ENCODE measurements at regions not wholly inside any gene's neighbourhood (a gene's known extent, or its start where the extent isn't known, plus 50 kb on each side); places are given as distances from the start of the nearest gene placed in this dataset.

DNA sequence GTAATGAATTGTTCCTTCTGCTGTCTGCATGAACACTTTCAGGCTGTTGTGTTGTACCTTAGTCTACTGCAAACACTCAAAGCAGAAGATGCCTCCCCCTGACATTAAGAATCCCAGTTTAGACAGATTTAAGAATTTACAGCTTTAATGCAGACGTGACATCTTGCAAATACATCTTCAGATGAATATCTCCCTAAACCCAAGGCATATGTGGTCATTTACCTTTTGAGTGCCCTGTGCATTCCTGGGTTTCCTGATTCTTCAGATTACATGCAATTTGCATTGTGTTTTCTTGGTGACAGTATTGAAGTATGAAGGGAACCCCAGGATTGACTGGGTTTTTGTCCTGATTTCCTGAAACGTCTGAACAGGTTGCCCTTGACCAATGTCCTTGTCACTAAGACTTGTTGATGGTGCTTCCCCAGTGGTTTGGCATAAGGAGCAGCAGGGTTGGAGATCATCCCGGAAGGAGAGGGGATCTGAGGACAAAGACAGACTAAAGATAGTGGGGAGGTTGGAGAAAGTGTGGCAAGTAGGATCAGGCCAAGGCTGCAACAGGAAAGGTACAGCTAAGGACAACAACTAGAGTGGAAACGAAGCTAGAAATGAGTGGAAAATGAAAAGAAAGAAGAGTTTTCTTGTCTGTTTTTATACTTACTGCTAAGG lies 123.8 kb upstream of the RHOBTB1 start:
- Histone ChIP-seq H3K27ac (ENCODE audit: low read depth, low read length) (no peak overlapping the region), H3K4me3 (ENCODE audit: low read depth in 1 of 2, low read length in 2 of 2) (no peak overlapping the region), H3K36me3 (ENCODE audit: control insufficient read depth in 1 of 2, insufficient read depth in 2 of 2, low read length in 2 of 2) (no peaks in the 10 kb centered on the region), H3K27me3 (ENCODE audit: control insufficient read depth in 1 of 2, insufficient read depth in 2 of 2, low read length in 2 of 2) (no peaks in the 10 kb centered on the region), H3K4me1 (ENCODE audit: control insufficient read depth in 1 of 2, insufficient read depth in 2 of 2, low read length in 2 of 2) (no peaks in the 10 kb centered on the region), H3K9me3 (ENCODE audit: control insufficient read depth in 1 of 2, low read length in 2 of 2) (no peaks in the 10 kb centered on the region), H3K9ac (ENCODE audit: low read depth in 1 of 2, low read length in 2 of 2) (no peak overlapping the region)

DNA sequence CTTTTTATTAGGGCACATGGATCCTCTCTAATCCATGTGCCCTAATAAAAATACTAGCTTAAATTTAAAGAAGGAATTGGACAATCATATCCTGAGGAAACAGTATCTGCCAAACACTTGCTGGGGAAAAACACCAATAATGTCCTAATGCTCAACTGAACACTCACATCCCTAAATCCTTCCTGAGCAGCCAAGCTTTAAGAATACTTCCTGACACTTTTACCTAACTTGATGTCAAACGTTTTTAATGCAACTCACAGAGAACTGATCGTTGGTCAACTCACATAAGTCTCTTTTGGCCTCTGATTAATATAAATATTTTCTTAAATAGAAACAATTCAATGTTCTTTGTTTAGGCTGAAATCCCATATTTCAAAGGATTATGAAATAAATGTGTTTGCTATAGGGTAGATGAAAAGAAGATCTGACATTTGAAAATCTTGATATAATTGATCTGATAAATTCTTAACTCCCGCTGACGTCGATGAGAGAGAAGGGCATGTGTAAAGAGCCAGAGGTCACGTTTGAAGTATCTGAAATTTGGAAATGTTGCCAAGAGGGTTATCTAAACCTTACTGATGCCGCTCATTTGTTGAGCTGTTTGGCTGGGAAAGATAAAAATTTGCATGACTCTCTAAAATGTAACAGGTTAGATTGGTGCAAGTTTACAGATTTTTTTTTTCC lies 122.8 kb upstream of the RHOBTB1 start:
- H3K27me3 ChIP-seq (ENCODE audit: control insufficient read depth in 1 of 2, insufficient read depth in 2 of 2, low read length in 2 of 2), result no peaks in the 10 kb centered on the region
- no peak overlapping the region for H3K27ac ChIP-seq (ENCODE audit: low read depth, low read length)
- no peaks in the 10 kb centered on the region for H3K4me1 ChIP-seq (ENCODE audit: control insufficient read depth in 1 of 2, insufficient read depth in 2 of 2, low read length in 2 of 2)
- H3K9me3 ChIP-seq (ENCODE audit: control insufficient read depth in 1 of 2, low read length in 2 of 2), result no peaks in the 10 kb centered on the region
- no peaks in the 10 kb centered on the region for H3K36me3 ChIP-seq (ENCODE audit: control insufficient read depth in 1 of 2, insufficient read depth in 2 of 2, low read length in 2 of 2)
- no peak overlapping the region for H3K9ac ChIP-seq (ENCODE audit: low read depth in 1 of 2, low read length in 2 of 2)
- H3K4me3 ChIP-seq (ENCODE audit: low read depth in 1 of 2, low read length in 2 of 2), result no peak overlapping the region

DNA sequence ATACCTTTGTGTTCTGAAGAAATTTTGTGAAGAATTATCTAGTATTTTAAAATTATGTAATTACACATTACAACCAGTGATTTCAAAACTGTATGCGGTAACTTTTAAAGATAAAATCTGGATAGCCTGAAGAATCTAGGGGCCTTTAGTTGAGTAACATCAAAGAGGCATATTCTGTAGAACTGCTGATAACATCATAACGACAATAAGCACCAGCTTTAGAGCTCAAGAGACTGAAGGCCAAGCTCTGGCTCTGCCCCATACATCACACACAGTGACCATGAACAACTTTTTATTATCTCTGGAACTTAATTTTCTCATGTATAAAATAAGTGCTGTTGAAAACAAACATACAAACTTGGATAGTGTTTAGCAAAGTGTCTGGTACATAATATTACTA lies 121.1 kb upstream of the RHOBTB1 start:
- no peak overlapping the region for H3K27ac ChIP-seq (ENCODE audit: low read depth, low read length)
- no peaks in the 10 kb centered on the region for H3K36me3 ChIP-seq (ENCODE audit: control insufficient read depth in 1 of 2, insufficient read depth in 2 of 2, low read length in 2 of 2)
- H3K9me3 ChIP-seq (ENCODE audit: control insufficient read depth in 1 of 2, low read length in 2 of 2), result no peaks in the 10 kb centered on the region
- H3K27me3 ChIP-seq (ENCODE audit: control insufficient read depth in 1 of 2, insufficient read depth in 2 of 2, low read length in 2 of 2), result no peaks in the 10 kb centered on the region
- H3K4me3 ChIP-seq (ENCODE audit: low read depth in 1 of 2, low read length in 2 of 2), result no peak overlapping the region
- no peaks in the 10 kb centered on the region for H3K4me1 ChIP-seq (ENCODE audit: control insufficient read depth in 1 of 2, insufficient read depth in 2 of 2, low read length in 2 of 2)
- H3K9ac ChIP-seq (ENCODE audit: low read depth in 1 of 2, low read length in 2 of 2), result no peak overlapping the region

DNA sequence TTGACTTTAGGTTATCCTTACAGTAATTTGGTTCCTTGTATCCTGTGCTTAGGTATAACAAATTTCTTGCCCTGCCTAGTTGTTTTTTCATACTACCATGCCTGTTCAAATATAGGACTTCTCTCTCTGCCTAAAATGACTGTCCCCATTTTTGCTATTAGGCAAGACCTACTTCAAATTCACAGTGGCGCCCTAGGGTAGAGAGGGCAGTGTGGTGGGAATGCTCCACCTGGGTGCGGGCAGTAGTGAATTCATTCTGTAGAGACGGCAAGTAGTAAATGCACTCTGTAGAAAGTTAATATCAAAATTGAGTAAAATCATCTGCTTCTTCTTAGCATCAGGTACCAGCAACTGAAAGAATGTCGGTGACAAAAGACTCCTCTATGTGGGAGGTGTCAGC lies 120.4 kb upstream of the RHOBTB1 start:
- Histone ChIP-seq H3K9ac (ENCODE audit: low read depth in 1 of 2, low read length in 2 of 2) (no peak overlapping the region), H3K9me3 (ENCODE audit: control insufficient read depth in 1 of 2, low read length in 2 of 2) (no peaks in the 10 kb centered on the region), H3K36me3 (ENCODE audit: control insufficient read depth in 1 of 2, insufficient read depth in 2 of 2, low read length in 2 of 2) (no peaks in the 10 kb centered on the region), H3K27me3 (ENCODE audit: control insufficient read depth in 1 of 2, insufficient read depth in 2 of 2, low read length in 2 of 2) (no peaks in the 10 kb centered on the region), H3K27ac (ENCODE audit: low read depth, low read length) (no peak overlapping the region), H3K4me1 (ENCODE audit: control insufficient read depth in 1 of 2, insufficient read depth in 2 of 2, low read length in 2 of 2) (no peaks in the 10 kb centered on the region), H3K4me3 (ENCODE audit: low read depth in 1 of 2, low read length in 2 of 2) (no peak overlapping the region)

DNA sequence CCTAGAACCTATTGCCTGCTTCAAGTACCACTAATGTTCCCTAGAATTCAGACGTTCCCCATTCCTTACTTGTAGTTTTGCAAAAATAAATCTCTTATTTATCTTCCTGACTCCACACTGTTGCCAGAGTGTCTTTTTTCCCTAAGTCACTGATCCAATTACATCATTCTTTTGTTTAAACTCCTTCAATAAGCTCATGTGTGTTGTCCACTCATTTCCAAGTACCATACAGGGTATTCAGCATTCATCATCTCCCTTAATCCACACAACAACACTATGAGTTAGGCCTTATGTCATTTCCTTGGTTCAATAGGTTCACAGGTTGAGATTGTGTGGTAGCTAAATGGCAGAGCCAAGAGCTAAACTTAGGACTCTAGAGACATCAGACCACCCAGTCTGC lies 119.9 kb upstream of the RHOBTB1 start:
- Histone ChIP-seq H3K4me3 (ENCODE audit: low read depth in 1 of 2, low read length in 2 of 2) (no peak overlapping the region), H3K27me3 (ENCODE audit: control insufficient read depth in 1 of 2, insufficient read depth in 2 of 2, low read length in 2 of 2) (no peaks in the 10 kb centered on the region), H3K36me3 (ENCODE audit: control insufficient read depth in 1 of 2, insufficient read depth in 2 of 2, low read length in 2 of 2) (no peaks in the 10 kb centered on the region), H3K4me1 (ENCODE audit: control insufficient read depth in 1 of 2, insufficient read depth in 2 of 2, low read length in 2 of 2) (no peaks in the 10 kb centered on the region), H3K9ac (ENCODE audit: low read depth in 1 of 2, low read length in 2 of 2) (no peak overlapping the region), H3K9me3 (ENCODE audit: control insufficient read depth in 1 of 2, low read length in 2 of 2) (no peaks in the 10 kb centered on the region), H3K27ac (ENCODE audit: low read depth, low read length) (no peak overlapping the region)

DNA sequence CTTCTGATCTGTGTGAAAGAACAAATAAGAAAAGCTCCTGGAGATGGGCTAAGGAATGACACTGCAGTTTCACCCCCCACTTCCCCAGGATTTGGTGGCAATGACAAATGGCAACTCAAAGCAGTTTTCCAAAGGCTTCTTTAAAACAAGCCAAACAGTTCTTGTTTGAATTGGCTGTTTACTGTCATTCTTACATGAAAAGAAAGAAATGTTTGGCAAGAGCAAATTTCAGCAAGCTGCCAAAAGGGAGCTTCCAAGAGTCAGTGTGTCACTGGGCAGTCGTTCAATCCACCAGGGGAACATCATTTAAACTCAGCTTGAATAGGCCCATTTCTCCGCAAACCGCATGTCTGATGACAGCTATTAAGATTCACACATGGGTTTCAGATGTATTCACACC lies 119.0 kb upstream of the RHOBTB1 start:
- H3K4me3 ChIP-seq (ENCODE audit: low read depth in 1 of 2, low read length in 2 of 2), result no peak overlapping the region
- no peaks in the 10 kb centered on the region for H3K4me1 ChIP-seq (ENCODE audit: control insufficient read depth in 1 of 2, insufficient read depth in 2 of 2, low read length in 2 of 2)
- H3K27me3 ChIP-seq (ENCODE audit: control insufficient read depth in 1 of 2, insufficient read depth in 2 of 2, low read length in 2 of 2), result no peaks in the 10 kb centered on the region
- no peak overlapping the region for H3K9ac ChIP-seq (ENCODE audit: low read depth in 1 of 2, low read length in 2 of 2)
- H3K9me3 ChIP-seq (ENCODE audit: control insufficient read depth in 1 of 2, low read length in 2 of 2), result no peaks in the 10 kb centered on the region
- no peaks in the 10 kb centered on the region for H3K36me3 ChIP-seq (ENCODE audit: control insufficient read depth in 1 of 2, insufficient read depth in 2 of 2, low read length in 2 of 2)
- H3K27ac ChIP-seq (ENCODE audit: low read depth, low read length), result no peak overlapping the region

DNA sequence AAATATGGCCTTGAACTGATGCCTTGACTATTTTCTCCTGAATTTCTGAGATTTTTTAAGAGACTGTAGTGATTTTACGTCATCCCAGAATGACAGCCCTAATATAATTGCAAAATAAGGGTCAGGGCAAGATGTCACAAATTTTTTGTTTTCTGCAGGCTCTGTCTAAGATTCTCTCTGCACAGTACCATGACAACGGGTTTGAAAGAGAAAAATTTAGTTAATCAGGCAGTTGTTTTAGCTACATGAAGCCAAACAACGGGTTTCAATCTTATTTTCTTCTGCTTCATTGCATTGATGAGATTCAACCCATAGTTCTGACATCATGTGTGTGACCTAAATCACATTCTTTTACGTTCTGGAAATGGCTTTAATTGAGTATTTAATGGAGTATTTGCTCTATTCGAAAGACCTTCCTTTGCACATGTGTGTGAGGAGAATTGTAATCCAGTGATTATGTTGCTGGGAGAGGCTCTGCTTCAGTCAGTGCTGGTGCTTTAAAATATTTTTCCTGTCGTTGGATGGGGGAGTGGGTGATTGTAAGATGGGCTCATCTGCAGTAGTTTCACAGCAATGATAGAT lies 118.0 kb upstream of the RHOBTB1 start:
- Histone ChIP-seq H3K27me3 (ENCODE audit: control insufficient read depth in 1 of 2, insufficient read depth in 2 of 2, low read length in 2 of 2) (no peaks in the 10 kb centered on the region), H3K4me3 (ENCODE audit: low read depth in 1 of 2, low read length in 2 of 2) (no peak overlapping the region), H3K4me1 (ENCODE audit: control insufficient read depth in 1 of 2, insufficient read depth in 2 of 2, low read length in 2 of 2) (no peaks in the 10 kb centered on the region), H3K36me3 (ENCODE audit: control insufficient read depth in 1 of 2, insufficient read depth in 2 of 2, low read length in 2 of 2) (no peaks in the 10 kb centered on the region), H3K9ac (ENCODE audit: low read depth in 1 of 2, low read length in 2 of 2) (no peak overlapping the region), H3K9me3 (ENCODE audit: control insufficient read depth in 1 of 2, low read length in 2 of 2) (no peaks in the 10 kb centered on the region), H3K27ac (ENCODE audit: low read depth, low read length) (no peak overlapping the region)

DNA sequence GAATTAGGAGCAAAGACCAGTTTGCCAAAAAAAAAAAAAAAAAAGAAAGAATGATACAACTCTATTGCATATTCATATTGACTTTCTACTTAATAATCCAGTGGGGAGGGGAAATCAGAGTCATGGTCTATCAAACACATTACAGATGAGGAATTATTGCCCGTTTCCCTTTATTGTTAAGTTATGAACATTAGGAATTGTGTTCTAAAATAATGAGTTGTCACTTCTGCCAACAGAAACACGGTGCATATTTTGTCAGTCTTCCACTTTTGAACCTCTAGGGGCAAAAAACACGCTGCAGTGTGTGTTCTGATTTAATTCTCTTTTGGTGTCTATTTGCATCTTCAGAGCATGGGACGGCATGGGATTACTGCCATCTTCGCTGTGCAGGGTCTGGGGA lies 115.7 kb upstream of the RHOBTB1 start:
- Histone ChIP-seq H3K36me3 (ENCODE audit: control insufficient read depth in 1 of 2, insufficient read depth in 2 of 2, low read length in 2 of 2) (no peaks in the 10 kb centered on the region), H3K4me1 (ENCODE audit: control insufficient read depth in 1 of 2, insufficient read depth in 2 of 2, low read length in 2 of 2) (no peaks in the 10 kb centered on the region), H3K9ac (ENCODE audit: low read depth in 1 of 2, low read length in 2 of 2) (no peak overlapping the region), H3K4me3 (ENCODE audit: low read depth in 1 of 2, low read length in 2 of 2) (no peak overlapping the region), H3K27ac (ENCODE audit: low read depth, low read length) (no peak overlapping the region), H3K9me3 (ENCODE audit: control insufficient read depth in 1 of 2, low read length in 2 of 2) (no peaks in the 10 kb centered on the region), H3K27me3 (ENCODE audit: control insufficient read depth in 1 of 2, insufficient read depth in 2 of 2, low read length in 2 of 2) (no peaks in the 10 kb centered on the region)

DNA sequence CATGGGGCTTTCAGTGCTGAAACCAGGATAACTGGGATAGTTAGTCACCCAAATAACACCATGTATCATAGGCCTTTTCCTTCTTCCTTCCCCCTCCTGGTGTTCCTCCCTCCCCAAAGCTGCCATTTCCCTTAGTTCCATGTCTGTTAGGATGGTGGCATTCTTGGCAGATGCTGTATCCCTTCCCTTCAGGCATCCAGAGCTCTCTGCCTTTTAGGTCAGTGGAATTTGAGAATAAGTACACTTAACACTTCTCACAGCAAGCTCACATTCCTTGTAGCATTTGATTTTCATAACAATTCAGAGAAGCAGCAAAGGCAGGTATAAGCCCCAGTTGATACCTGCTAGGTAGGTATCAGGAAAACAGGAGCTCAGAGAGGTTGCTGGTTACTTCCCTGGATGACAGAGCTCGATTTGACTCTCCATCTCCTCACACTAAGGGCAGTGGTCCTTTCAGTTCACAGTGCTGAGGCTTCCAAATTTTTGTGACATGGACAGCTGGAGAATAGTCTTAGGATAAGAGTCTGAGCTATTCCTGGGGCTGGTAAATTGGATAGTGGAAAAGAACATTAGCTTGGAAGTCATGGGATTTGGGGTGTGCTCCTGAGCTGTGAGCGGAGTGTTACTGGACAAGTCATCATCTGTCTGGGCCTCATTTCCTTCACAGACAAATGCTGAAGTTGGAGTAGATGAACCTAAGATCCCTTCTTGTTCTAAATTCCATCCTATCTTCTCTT lies 108.7 kb upstream of the RHOBTB1 start:
- H3K9me3 ChIP-seq (ENCODE audit: control insufficient read depth in 1 of 2, low read length in 2 of 2), result no peaks in the 10 kb centered on the region
- H3K4me3 ChIP-seq (ENCODE audit: low read depth in 1 of 2, low read length in 2 of 2), result no peak overlapping the region
- H3K27ac ChIP-seq (ENCODE audit: low read depth, low read length), result no peak overlapping the region
- H3K27me3 ChIP-seq (ENCODE audit: control insufficient read depth in 1 of 2, insufficient read depth in 2 of 2, low read length in 2 of 2), result no peaks in the 10 kb centered on the region
- no peaks in the 10 kb centered on the region for H3K36me3 ChIP-seq (ENCODE audit: control insufficient read depth in 1 of 2, insufficient read depth in 2 of 2, low read length in 2 of 2)
- H3K9ac ChIP-seq (ENCODE audit: low read depth in 1 of 2, low read length in 2 of 2), result no peak overlapping the region
- no peaks in the 10 kb centered on the region for H3K4me1 ChIP-seq (ENCODE audit: control insufficient read depth in 1 of 2, insufficient read depth in 2 of 2, low read length in 2 of 2)

DNA sequence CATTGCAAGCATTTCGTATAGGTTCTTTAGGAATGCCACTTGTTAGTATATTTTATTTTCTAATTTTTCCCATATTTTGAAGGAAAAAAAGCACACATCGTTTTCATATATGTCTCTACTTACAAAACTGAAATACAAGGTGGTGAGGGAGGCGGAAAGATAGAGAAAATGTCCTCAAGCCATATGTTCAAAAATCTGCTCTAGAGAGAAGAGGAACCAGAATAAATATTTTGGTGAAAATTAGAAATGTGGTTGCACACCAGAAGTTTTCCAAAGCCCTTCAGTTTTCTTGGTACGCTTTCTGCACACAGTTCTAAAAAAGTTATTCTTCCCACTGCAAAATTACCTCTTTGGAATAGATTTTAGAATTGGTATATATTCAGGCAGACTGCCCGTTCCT lies 107.4 kb upstream of the RHOBTB1 start:
- no peak overlapping the region for H3K9ac ChIP-seq (ENCODE audit: low read depth in 1 of 2, low read length in 2 of 2)
- no peak overlapping the region for H3K27ac ChIP-seq (ENCODE audit: low read depth, low read length)
- no peaks in the 10 kb centered on the region for H3K27me3 ChIP-seq (ENCODE audit: control insufficient read depth in 1 of 2, insufficient read depth in 2 of 2, low read length in 2 of 2)
- H3K4me1 ChIP-seq (ENCODE audit: control insufficient read depth in 1 of 2, insufficient read depth in 2 of 2, low read length in 2 of 2), result no peaks in the 10 kb centered on the region
- no peak overlapping the region for H3K4me3 ChIP-seq (ENCODE audit: low read depth in 1 of 2, low read length in 2 of 2)
- no peaks in the 10 kb centered on the region for H3K9me3 ChIP-seq (ENCODE audit: control insufficient read depth in 1 of 2, low read length in 2 of 2)
- H3K36me3 ChIP-seq (ENCODE audit: control insufficient read depth in 1 of 2, insufficient read depth in 2 of 2, low read length in 2 of 2), result no peaks in the 10 kb centered on the region
